ENCODE measurements at regions not wholly inside any gene's neighbourhood (a gene's known extent, or its start where the extent isn't known, plus 50 kb on each side); places are given as distances from the start of the nearest gene placed in this dataset.
A peak's percentile ranks its signal among the peaks of the same experiment; 100 is the strongest.

GRCh38 chr22:48835364-48835763 is 992.3 kb downstream of the BRD1 start:
- Histone ChIP-seq H3K27me3 (ENCODE audit: control insufficient read depth, insufficient read depth, low read length) (no peaks in the 10 kb centered on the region), H4K20me1 (ENCODE audit: insufficient read depth, low read length) (no peaks in the 10 kb centered on the region), H2BK120ac (ENCODE audit: low read depth, low read length) (no peak overlapping the region), H3K4me2 (ENCODE audit: low read depth, low read length) (no peak overlapping the region), H2AFZ (replicated peaks; ENCODE audit: low read length, poor library complexity) (peak overlapping the region; percentile 23), H4K91ac (ENCODE audit: insufficient read depth, low read depth, low read length) (no peak overlapping the region), H2BK20ac (ENCODE audit: low read depth, low read length) (no peak overlapping the region), H3K36me3 (ENCODE audit: control insufficient read depth, insufficient read depth, low read length) (no peaks in the 10 kb centered on the region), H4K5ac (ENCODE audit: low read depth, low read length) (no peak overlapping the region), H2AK9ac (replicated peaks; ENCODE audit: low read depth, low read length, poor library complexity) (no peak overlapping the region), H3K18ac (ENCODE audit: low read depth, low read length) (no peak overlapping the region), H4K8ac (ENCODE audit: low read depth in 2 of 2, low read length in 2 of 2) (no peak overlapping the region), H3K56ac (ENCODE audit: extremely low read depth, insufficient read depth, low read length) (no peak overlapping the region), H3K79me1 (ENCODE audit: low read depth in 1 of 2, low read length in 2 of 2) (no peaks in the 10 kb centered on the region), H3K14ac (replicated peaks; ENCODE audit: low read depth, low read length) (no peak overlapping the region), H2BK5ac (ENCODE audit: low read depth, low read length, poor library complexity, severe bottlenecking) (no peak overlapping the region), H3K4me1 (ENCODE audit: control insufficient read depth, insufficient read depth, low read length) (no peaks in the 10 kb centered on the region), H2BK15ac (ENCODE audit: low read depth, low read length) (no peak overlapping the region), H3K4me3 (ENCODE audit: insufficient read depth, low read depth, low read length) (no peak overlapping the region), H3K9ac (ENCODE audit: low read depth, low read length) (no peak overlapping the region), H3K27ac (ENCODE audit: insufficient read depth, low read length) (no peak overlapping the region), H3K9me1 (ENCODE audit: insufficient read depth, low read length) (no peaks in the 10 kb centered on the region), H3K4ac (ENCODE audit: low read depth, low read length) (no peak overlapping the region), H3K9me3 (ENCODE audit: control insufficient read depth, insufficient read depth, low read length) (peaks cover 49% of the 10 kb centered on the region), H2AK5ac (ENCODE audit: low read depth, low read length) (no peak overlapping the region), H3K23ac (ENCODE audit: low read depth, low read length) (no peak overlapping the region)
- in situ Hi-C loops (cut with MboI; ENCODE audit: low sequenced_read_pairs) (no loop called here), dilution Hi-C loops (cut with HindIII; ENCODE audit: low sequenced_read_pairs, unreplicated experiment) (no loop called here), intact Hi-C loops (cut with micrococcal nuclease) (no loop called here)
- WGBS, 2 experiments (ENCODE audit: extremely low coverage in 2 of 2, insufficient read length in 1 of 2) = 82% methylated on average over 9 of the region's 11 CpGs; no CpG with 5 or more reads in 1 of the 2 experiments
- ChIA-PET CTCF (no interaction called here), POLR2A (ENCODE audit: unreplicated experiment) (no interaction called here)
- no TSS peak for BruUV-seq (replicated peaks)
- DNase-seq (no peak), ATAC-seq (ENCODE audit: low read depth) (no peak)
- TF ChIP-seq RCOR1 (IDR thresholded peaks at IDR 0.05; ENCODE audit: insufficient replicate concordance, low read length) (no peak), CTCF (conservative IDR thresholded peaks at IDR 0.05; ENCODE audit: low read depth, low read length) (no peak), MXI1 (IDR thresholded peaks at IDR 0.05; ENCODE audit: borderline replicate concordance, low read depth, low read length) (no peak), SMC3 (IDR thresholded peaks at IDR 0.05; ENCODE audit: low read depth, low read length) (no peak), RFX5 (IDR thresholded peaks at IDR 0.05; ENCODE audit: low read depth, low read length) (no peak), MAZ (IDR thresholded peaks at IDR 0.05; ENCODE audit: borderline replicate concordance, low read depth, low read length) (no peak), BHLHE40 (IDR thresholded peaks at IDR 0.05; ENCODE audit: low read depth, low read length) (no peak), CEBPB (IDR thresholded peaks at IDR 0.05; ENCODE audit: low read depth, low read length) (no peak), FOS (IDR thresholded peaks at IDR 0.05; ENCODE audit: low read depth, low read length) (no peak), MAFK (IDR thresholded peaks at IDR 0.05; ENCODE audit: low read depth, low read length) (no peak), NFE2L2 (IDR thresholded peaks at IDR 0.05; ENCODE audit: low read depth, low read length) (no peak)

All from IMR-90 (cell line).